Fibroblast of lung (primary cell): ENCODE measurements at regions not wholly inside any gene's neighbourhood (a gene's known extent, or its start where the extent isn't known, plus 50 kb on each side); places are given as distances from the start of the nearest gene placed in this dataset.

Source experiments
- EZH2 ChIP-seq: IDR thresholded peaks from 2 replicates; pipeline ENCODE4 v1.5.1; 2012; ENCODE audit warnings: low read length, control low read depth, mild to moderate bottlenecking; ENCODE audit errors: missing control alignments
- TF ChIP-seq, protein P1 (sequence below), 2 donors: IDR thresholded peaks in 1 of 2; conservative IDR thresholded peaks in 1 of 2; 1 replicate in 1 of 2; 2 replicates in 1 of 2; pipeline ENCODE4 v1.5.1; 2011 to 2012; ENCODE audit warnings: low read length in 2 of 2, control low read depth in 1 of 2, inconsistent platforms in 1 of 2, low read depth in 1 of 2, mild to moderate bottlenecking in 1 of 2

DNA sequence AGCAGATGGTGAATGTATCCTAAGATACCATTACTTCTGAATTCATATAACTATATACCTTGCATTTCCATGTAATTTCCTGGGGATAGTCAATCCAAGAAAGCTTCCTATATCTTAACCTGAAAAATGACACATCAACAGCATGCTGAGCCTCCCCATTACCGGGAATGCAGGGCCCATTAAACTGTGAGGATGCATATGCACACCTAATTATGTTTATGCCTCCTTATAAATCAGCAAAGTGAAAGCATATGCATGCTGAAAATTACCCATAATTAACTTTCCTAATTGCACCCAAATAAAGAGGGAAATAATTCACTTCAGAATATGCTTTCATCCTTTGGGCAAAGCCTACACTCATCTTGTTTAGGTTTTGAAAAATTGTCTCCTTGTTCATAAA, 663.0 kb downstream of the KCNA4 start:
- TF ChIP-seq, protein P1, sequence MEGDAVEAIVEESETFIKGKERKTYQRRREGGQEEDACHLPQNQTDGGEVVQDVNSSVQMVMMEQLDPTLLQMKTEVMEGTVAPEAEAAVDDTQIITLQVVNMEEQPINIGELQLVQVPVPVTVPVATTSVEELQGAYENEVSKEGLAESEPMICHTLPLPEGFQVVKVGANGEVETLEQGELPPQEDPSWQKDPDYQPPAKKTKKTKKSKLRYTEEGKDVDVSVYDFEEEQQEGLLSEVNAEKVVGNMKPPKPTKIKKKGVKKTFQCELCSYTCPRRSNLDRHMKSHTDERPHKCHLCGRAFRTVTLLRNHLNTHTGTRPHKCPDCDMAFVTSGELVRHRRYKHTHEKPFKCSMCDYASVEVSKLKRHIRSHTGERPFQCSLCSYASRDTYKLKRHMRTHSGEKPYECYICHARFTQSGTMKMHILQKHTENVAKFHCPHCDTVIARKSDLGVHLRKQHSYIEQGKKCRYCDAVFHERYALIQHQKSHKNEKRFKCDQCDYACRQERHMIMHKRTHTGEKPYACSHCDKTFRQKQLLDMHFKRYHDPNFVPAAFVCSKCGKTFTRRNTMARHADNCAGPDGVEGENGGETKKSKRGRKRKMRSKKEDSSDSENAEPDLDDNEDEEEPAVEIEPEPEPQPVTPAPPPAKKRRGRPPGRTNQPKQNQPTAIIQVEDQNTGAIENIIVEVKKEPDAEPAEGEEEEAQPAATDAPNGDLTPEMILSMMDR (conservative IDR thresholded peaks at IDR 0.05 in 1 of 2, IDR thresholded peaks at IDR 0.05 in 1 of 2; ENCODE audit: low read depth in 1 of 2, low read length in 2 of 2): no peak
- no peak for TF ChIP-seq EZH2
